HCT116 (cell line): ENCODE measurements at regions not wholly inside any gene's neighbourhood (a gene's known extent, or its start where the extent isn't known, plus 50 kb on each side); places are given as distances from the start of the nearest gene placed in this dataset.

Experiments
- ATAC-seq: fragments of 200-7000 bp; cut with Tn5 transposase; 2 replicates; pipeline ENCODE4 v1.9.1; 2020; ENCODE audit warnings: mild to moderate bottlenecking, moderate library complexity
- BruUV-seq: library from RNA; stranded (reverse); fragments of 400-500 nt; replicated peaks from 2 replicates; lab custom pipeline; 2021; lab: Mats Ljungman, UMichigan
- CTCF ChIA-PET: fragments of 300-600 bp; sonication (Branson Sonifier 250); formaldehyde crosslinking; loops from one replicate; lab custom pipeline; 2021; ENCODE audit warnings: antibody characterized with exemption; lab: Charles Lee
- POLR2A ChIA-PET: fragments of 300-600, 350-600 bp; sonication (Branson Sonifier 250); formaldehyde crosslinking; loops from one replicate; lab custom pipeline; 2021; ENCODE audit warnings: antibody characterized with exemption; lab: Charles Lee
- RAD21 ChIA-PET, 2 experiments: fragments of 300-600 bp; sonication (Branson Sonifier 250); formaldehyde crosslinking; loops; one replicate each; lab custom pipeline; 2023; ENCODE audit warnings: low total read pairs in 2 of 2; ENCODE audit not compliant: uncharacterized antibody in 2 of 2, unreplicated experiment in 2 of 2, low non-redundant PET in 1 of 2; lab: Charles Lee
- DNase-seq: peaks from one replicate; pipeline ENCODE4 v3.0.0-alpha.2; 2010; ENCODE audit warnings: low read depth, low spot score
- H2AFZ ChIP-seq: fragments of 200-600 bp; shearing (Covaris generic), sonication (generic); 2 replicates; pipeline ENCODE4 v1.6.1; 2017; ENCODE audit warnings: low read depth, mixed run types, mixed read lengths, antibody characterized with exemption, low read length; ENCODE audit not compliant: poor library complexity, severe bottlenecking
- H3K27ac ChIP-seq: 2 replicates; pipeline ENCODE4 v1.5.1; 2012; ENCODE audit warnings: low read depth, low read length
- H3K27me3 ChIP-seq: fragments of 200-600 bp; sonication (generic); 2 replicates; pipeline ENCODE4 v1.6.1; 2016; ENCODE audit warnings: mixed run types, low read length, mixed read lengths; ENCODE audit not compliant: insufficient read depth
- H3K36me3 ChIP-seq, 2 experiments: fragments of 200-500 bp in 1 of 2; fragments of 200-600 bp in 1 of 2; sonication (Bioruptor generic) in 1 of 2; sonication (generic) in 1 of 2; 2 replicates each; pipeline versions ENCODE4 v1.5.1 to v1.6.1; 2014 to 2016; ENCODE audit warnings: low read length in 2 of 2, inconsistent platforms in 1 of 2, mixed read lengths in 1 of 2, mixed run types in 1 of 2; ENCODE audit not compliant: insufficient read depth in 2 of 2, control insufficient read depth in 1 of 2
- H3K4me1 ChIP-seq, 2 experiments: fragments of 200-600 bp in 1 of 2; sonication (generic) in 1 of 2; 2 replicates each; pipeline versions ENCODE4 v1.5.1 to v1.6.1; 2012 to 2017; ENCODE audit warnings: low read length in 2 of 2, inconsistent platforms in 1 of 2, mild to moderate bottlenecking in 1 of 2, mixed read lengths in 1 of 2, mixed run types in 1 of 2, moderate library complexity in 1 of 2; ENCODE audit not compliant: insufficient read depth in 2 of 2, control insufficient read depth in 1 of 2
- H3K4me2 ChIP-seq: fragments of 200-600 bp; sonication (generic); 2 replicates; pipeline ENCODE4 v1.6.1; 2017; ENCODE audit warnings: mixed run types, low read length, mixed read lengths
- H3K4me3 ChIP-seq, 2 experiments: fragments of 200-600 bp in 1 of 2; sonication (generic) in 1 of 2; replicated peaks in 1 of 2; 2 replicates each; pipeline ENCODE4 v1.5.1; 2011 to 2016; ENCODE audit warnings: low read length in 2 of 2, control low read depth in 1 of 2, low read depth in 1 of 2, mild to moderate bottlenecking in 1 of 2, mixed read lengths in 1 of 2, mixed run types in 1 of 2
- H3K79me2 ChIP-seq: fragments of 200-600 bp; sonication (generic); 2 replicates; pipeline ENCODE4 v1.6.1; 2017; ENCODE audit warnings: mild to moderate bottlenecking, mixed run types, low read length, moderate library complexity, mixed read lengths; ENCODE audit not compliant: insufficient read depth
- H3K9ac ChIP-seq: fragments of 200-600 bp; sonication (generic); 2 replicates; pipeline ENCODE4 v1.6.1; 2016; ENCODE audit warnings: low read length, mixed read lengths
- H3K9me2 ChIP-seq: fragments of 200-600 bp; sonication (generic), shearing (Covaris generic); 2 replicates; pipeline ENCODE4 v1.6.1; 2017; ENCODE audit warnings: mixed run types, mild to moderate bottlenecking, moderate library complexity; ENCODE audit not compliant: insufficient read depth
- H3K9me3 ChIP-seq, 2 experiments: fragments of 200-500 bp in 1 of 2; fragments of 200-600 bp in 1 of 2; sonication (Bioruptor generic) in 1 of 2; sonication (generic) in 1 of 2; 2 replicates each; pipeline ENCODE4 v1.6.1; 2014 to 2017; ENCODE audit warnings: low read length in 2 of 2, mixed read lengths in 2 of 2, inconsistent platforms in 1 of 2, low read depth in 1 of 2, mild to moderate bottlenecking in 1 of 2, mixed run types in 1 of 2, moderate library complexity in 1 of 2; ENCODE audit not compliant: control insufficient read depth in 1 of 2, insufficient read depth in 1 of 2
- H4K20me1 ChIP-seq: fragments of 200-600 bp; sonication (generic), shearing (Covaris generic); 2 replicates; pipeline ENCODE4 v1.6.1; 2017; ENCODE audit warnings: mixed run types, mild to moderate bottlenecking, moderate library complexity; ENCODE audit not compliant: insufficient read depth
- CBX3 ChIP-seq: IDR thresholded peaks from 2 replicates; pipeline ENCODE4 v1.6.1; 2012; ENCODE audit warnings: low read depth
- EGR1 ChIP-seq: IDR thresholded peaks from 2 replicates; pipeline ENCODE4 v1.6.1; 2012; ENCODE audit warnings: low read depth
- ELF1 ChIP-seq: IDR thresholded peaks from 2 replicates; pipeline ENCODE4 v1.6.1; 2012; ENCODE audit warnings: low read depth, borderline replicate concordance
- EZH2 ChIP-seq: fragments of 200-600 bp; sonication (generic); IDR thresholded peaks from 2 replicates; pipeline ENCODE4 v1.6.1; 2017; ENCODE audit warnings: antibody characterized with exemption, mixed run types
- FOSL1 ChIP-seq: IDR thresholded peaks from 2 replicates; pipeline ENCODE4 v1.6.1; 2012; ENCODE audit warnings: low read depth
- JUND ChIP-seq: IDR thresholded peaks from 2 replicates; pipeline ENCODE4 v1.6.1; 2012
- POLR2A ChIP-seq: IDR thresholded peaks from 2 replicates; pipeline ENCODE4 v1.7.0; 2011; ENCODE audit warnings: borderline replicate concordance; ENCODE audit not compliant: insufficient read depth, insufficient read length; ENCODE audit errors: extremely low read depth
- RAD21 ChIP-seq: IDR thresholded peaks from 2 replicates; pipeline ENCODE4 v1.6.1; 2012; ENCODE audit warnings: low read depth, mild to moderate bottlenecking
- SIN3A ChIP-seq: IDR thresholded peaks from 2 replicates; pipeline ENCODE4 v1.6.1; 2012; ENCODE audit warnings: low read depth
- SRF ChIP-seq: IDR thresholded peaks from 2 replicates; pipeline ENCODE4 v1.6.1; 2012; ENCODE audit warnings: low read depth
- TCF7L2 ChIP-seq: IDR thresholded peaks from 2 replicates; pipeline ENCODE4 v1.7.0; 2011; ENCODE audit warnings: borderline replicate concordance, inconsistent platforms; ENCODE audit not compliant: insufficient read depth, insufficient read length; ENCODE audit errors: extremely low read depth
- YY1 ChIP-seq: IDR thresholded peaks from 2 replicates; pipeline ENCODE4 v1.6.1; 2011; ENCODE audit warnings: low read length, low read depth, moderate library complexity, mild to moderate bottlenecking; ENCODE audit not compliant: insufficient replicate concordance; ENCODE audit errors: extremely low read depth
- ZFX ChIP-seq: fragments of 450-650 bp; IDR thresholded peaks from 2 replicates; pipeline ENCODE4 v1.6.1; 2017
- ZNF274 ChIP-seq: fragments of 200-500 bp; sonication (Bioruptor generic); IDR thresholded peaks from 2 replicates; pipeline ENCODE4 v1.6.1; 2014; ENCODE audit warnings: mild to moderate bottlenecking, low read depth, low read length, inconsistent platforms
- intact Hi-C: fragments of 100-400 bp; cut with micrococcal nuclease; formaldehyde crosslinking; loops from 2 replicates; pipeline ENCODE4 v1.10.0; 2022
- TF ChIP-seq, protein P1 (sequence below), 3 experiments: fragments of 200-600 bp in 1 of 3; sonication (generic) in 1 of 3; IDR thresholded peaks in 2 of 3; conservative IDR thresholded peaks in 1 of 3; 2 replicates each; pipeline ENCODE4 v1.5.1; 2012 to 2017; ENCODE audit warnings: low read depth in 2 of 3, low read length in 2 of 3, antibody characterized with exemption in 1 of 3, borderline replicate concordance in 1 of 3, control low read depth in 1 of 3, mild to moderate bottlenecking in 1 of 3, mixed read lengths in 1 of 3, mixed run types in 1 of 3, moderate library complexity in 1 of 3; ENCODE audit not compliant: insufficient read depth in 1 of 3
- TF ChIP-seq, protein P2 (sequence below): IDR thresholded peaks from 2 replicates; pipeline ENCODE4 v1.6.1; 2012; ENCODE audit warnings: low read depth
- TF ChIP-seq, protein P3 (sequence below): IDR thresholded peaks from 2 replicates; pipeline ENCODE4 v1.6.1; 2012
- TF ChIP-seq, protein P4 (sequence below): IDR thresholded peaks from 2 replicates; pipeline ENCODE4 v1.6.1; 2012

DNA sequence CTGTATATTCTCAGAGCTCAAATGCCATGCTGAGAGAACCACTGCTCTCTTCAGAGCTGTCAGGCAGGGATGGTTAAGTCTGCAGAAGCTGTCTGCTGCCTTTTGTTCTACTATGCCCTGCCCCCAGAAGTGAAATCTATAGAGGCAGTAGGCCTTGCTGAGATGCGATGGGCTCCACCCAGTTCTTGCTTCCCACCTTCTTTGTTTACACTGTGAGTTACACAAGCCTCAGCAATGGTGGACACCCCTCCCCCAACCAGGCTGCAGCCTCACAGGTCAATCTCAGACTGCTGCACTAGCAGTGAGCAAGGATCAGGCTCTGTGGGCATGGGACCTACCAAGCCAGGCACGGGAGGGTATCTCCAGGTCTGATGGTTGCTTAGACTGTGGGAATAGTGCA is 271.6 kb downstream of the CENPC start:
- ChIA-PET POLR2A (no interaction called here), CTCF (no interaction called here), RAD21 (no interaction called here)
- H3K4me3 ChIP-seq, result no peak overlapping the region
- no peaks in the 10 kb centered on the region for H3K79me2 ChIP-seq
- H2AFZ ChIP-seq, result no peak overlapping the region
- ATAC-seq, result no peak
- H3K36me3 ChIP-seq, result no peaks in the 10 kb centered on the region
- no TSS peak for BruUV-seq
- H3K27me3 ChIP-seq, result no peaks in the 10 kb centered on the region
- intact Hi-C loops, result no loop called here
- H3K9ac ChIP-seq, result no peak overlapping the region
- H3K9me2 ChIP-seq, result no peaks in the 10 kb centered on the region
- no peak overlapping the region for H3K4me2 ChIP-seq
- DNase-seq, result no peak
- TF ChIP-seq, protein P1, sequence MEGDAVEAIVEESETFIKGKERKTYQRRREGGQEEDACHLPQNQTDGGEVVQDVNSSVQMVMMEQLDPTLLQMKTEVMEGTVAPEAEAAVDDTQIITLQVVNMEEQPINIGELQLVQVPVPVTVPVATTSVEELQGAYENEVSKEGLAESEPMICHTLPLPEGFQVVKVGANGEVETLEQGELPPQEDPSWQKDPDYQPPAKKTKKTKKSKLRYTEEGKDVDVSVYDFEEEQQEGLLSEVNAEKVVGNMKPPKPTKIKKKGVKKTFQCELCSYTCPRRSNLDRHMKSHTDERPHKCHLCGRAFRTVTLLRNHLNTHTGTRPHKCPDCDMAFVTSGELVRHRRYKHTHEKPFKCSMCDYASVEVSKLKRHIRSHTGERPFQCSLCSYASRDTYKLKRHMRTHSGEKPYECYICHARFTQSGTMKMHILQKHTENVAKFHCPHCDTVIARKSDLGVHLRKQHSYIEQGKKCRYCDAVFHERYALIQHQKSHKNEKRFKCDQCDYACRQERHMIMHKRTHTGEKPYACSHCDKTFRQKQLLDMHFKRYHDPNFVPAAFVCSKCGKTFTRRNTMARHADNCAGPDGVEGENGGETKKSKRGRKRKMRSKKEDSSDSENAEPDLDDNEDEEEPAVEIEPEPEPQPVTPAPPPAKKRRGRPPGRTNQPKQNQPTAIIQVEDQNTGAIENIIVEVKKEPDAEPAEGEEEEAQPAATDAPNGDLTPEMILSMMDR (IDR thresholded peaks at IDR 0.05 in 2 of 3, conservative IDR thresholded peaks at IDR 0.05 in 1 of 3; ENCODE audit: borderline replicate concordance in 1 of 3, insufficient read depth in 1 of 3, low read depth in 2 of 3, low read length in 2 of 3), result no peak
- TF ChIP-seq SIN3A (no peak), RAD21 (no peak), CBX3 (no peak), EZH2 (no peak), ZNF274 (no peak), TCF7L2 (no peak), JUND (no peak), YY1 (no peak), ZFX (no peak), EGR1 (no peak), POLR2A (no peak), ELF1 (no peak), FOSL1 (no peak), SRF (no peak)
- TF ChIP-seq, protein P2, sequence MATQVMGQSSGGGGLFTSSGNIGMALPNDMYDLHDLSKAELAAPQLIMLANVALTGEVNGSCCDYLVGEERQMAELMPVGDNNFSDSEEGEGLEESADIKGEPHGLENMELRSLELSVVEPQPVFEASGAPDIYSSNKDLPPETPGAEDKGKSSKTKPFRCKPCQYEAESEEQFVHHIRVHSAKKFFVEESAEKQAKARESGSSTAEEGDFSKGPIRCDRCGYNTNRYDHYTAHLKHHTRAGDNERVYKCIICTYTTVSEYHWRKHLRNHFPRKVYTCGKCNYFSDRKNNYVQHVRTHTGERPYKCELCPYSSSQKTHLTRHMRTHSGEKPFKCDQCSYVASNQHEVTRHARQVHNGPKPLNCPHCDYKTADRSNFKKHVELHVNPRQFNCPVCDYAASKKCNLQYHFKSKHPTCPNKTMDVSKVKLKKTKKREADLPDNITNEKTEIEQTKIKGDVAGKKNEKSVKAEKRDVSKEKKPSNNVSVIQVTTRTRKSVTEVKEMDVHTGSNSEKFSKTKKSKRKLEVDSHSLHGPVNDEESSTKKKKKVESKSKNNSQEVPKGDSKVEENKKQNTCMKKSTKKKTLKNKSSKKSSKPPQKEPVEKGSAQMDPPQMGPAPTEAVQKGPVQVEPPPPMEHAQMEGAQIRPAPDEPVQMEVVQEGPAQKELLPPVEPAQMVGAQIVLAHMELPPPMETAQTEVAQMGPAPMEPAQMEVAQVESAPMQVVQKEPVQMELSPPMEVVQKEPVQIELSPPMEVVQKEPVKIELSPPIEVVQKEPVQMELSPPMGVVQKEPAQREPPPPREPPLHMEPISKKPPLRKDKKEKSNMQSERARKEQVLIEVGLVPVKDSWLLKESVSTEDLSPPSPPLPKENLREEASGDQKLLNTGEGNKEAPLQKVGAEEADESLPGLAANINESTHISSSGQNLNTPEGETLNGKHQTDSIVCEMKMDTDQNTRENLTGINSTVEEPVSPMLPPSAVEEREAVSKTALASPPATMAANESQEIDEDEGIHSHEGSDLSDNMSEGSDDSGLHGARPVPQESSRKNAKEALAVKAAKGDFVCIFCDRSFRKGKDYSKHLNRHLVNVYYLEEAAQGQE, result no peak
- TF ChIP-seq, protein P3, sequence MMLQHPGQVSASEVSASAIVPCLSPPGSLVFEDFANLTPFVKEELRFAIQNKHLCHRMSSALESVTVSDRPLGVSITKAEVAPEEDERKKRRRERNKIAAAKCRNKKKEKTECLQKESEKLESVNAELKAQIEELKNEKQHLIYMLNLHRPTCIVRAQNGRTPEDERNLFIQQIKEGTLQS, result no peak
- TF ChIP-seq, protein P4, sequence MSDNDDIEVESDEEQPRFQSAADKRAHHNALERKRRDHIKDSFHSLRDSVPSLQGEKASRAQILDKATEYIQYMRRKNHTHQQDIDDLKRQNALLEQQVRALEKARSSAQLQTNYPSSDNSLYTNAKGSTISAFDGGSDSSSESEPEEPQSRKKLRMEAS, result no peak
- H3K27ac ChIP-seq, result no peak overlapping the region
- H4K20me1 ChIP-seq, result no peaks in the 10 kb centered on the region
- H3K4me1 ChIP-seq, result no peaks in the 10 kb centered on the region
- no peaks in the 10 kb centered on the region for H3K9me3 ChIP-seq
